ENCODE measurements at regions not wholly inside any gene's neighbourhood (a gene's known extent, or its start where the extent isn't known, plus 50 kb on each side); places are given as distances from the start of the nearest gene placed in this dataset.

- peaks cover 0 to 5% (median 0%) of the 10 kb centered on the region in 4 donors for H3K4me1 ChIP-seq
- TF ChIP-seq CTCF (IDR thresholded peaks at IDR 0.05) = no peak
- no peak for TF ChIP-seq POLR2A (IDR thresholded peaks at IDR 0.05)
- no peaks in the 10 kb centered on the region for H3K9me3 ChIP-seq
- no peak overlapping the region for H3K4me3 ChIP-seq
- H3K27ac ChIP-seq = peak overlapping the region; percentile 60 to 77 (median 69)
- peak in 2 of 3 donors; percentile 64 to 80 for DNase-seq
- no peaks in the 10 kb centered on the region for H3K36me3 ChIP-seq
- no peaks in the 10 kb centered on the region for H3K27me3 ChIP-seq
Observed at GRCh38 chr13:40221460-40222201, 444.8 kb downstream of the FOXO1 start.

GRCh38 chr13:40223585-40223984 is 442.9 kb downstream of the FOXO1 start:
- Histone ChIP-seq H3K4me3 (no peak overlapping the region), H3K9me3 (no peaks in the 10 kb centered on the region), H3K36me3 (no peaks in the 10 kb centered on the region), H3K27me3 (no peaks in the 10 kb centered on the region), H3K27ac (no peak overlapping the region), H3K4me1 (peaks cover 0 to 5% (median 0%) of the 10 kb centered on the region in 4 donors)
- TF ChIP-seq CTCF (IDR thresholded peaks at IDR 0.05) (no peak), POLR2A (IDR thresholded peaks at IDR 0.05) (no peak)
- DNase-seq = no peak

- no peak overlapping the region for H3K4me3 ChIP-seq
- no peak for TF ChIP-seq POLR2A (IDR thresholded peaks at IDR 0.05)
- TF ChIP-seq CTCF (IDR thresholded peaks at IDR 0.05) = no peak
Observed at GRCh38 chr13:40228496-40228895, 437.9 kb downstream of the FOXO1 start.

GRCh38 chr13:40228990-40229389 is 437.5 kb downstream of the FOXO1 start:
- Histone ChIP-seq H3K4me3 (no peak overlapping the region), H3K27ac (no peak overlapping the region), H3K27me3 (no peaks in the 10 kb centered on the region), H3K9me3 (no peaks in the 10 kb centered on the region), H3K36me3 (no peaks in the 10 kb centered on the region), H3K4me1 (no peaks in the 10 kb centered on the region)
- TF ChIP-seq POLR2A (IDR thresholded peaks at IDR 0.05) (no peak), CTCF (IDR thresholded peaks at IDR 0.05) (no peak)
- no peak for DNase-seq

More at GRCh38 chr13:40228496-40228895, 437.9 kb downstream of the FOXO1 start:
- Histone ChIP-seq H3K27ac (no peak overlapping the region), H3K27me3 (no peaks in the 10 kb centered on the region), H3K4me1 (no peaks in the 10 kb centered on the region), H3K36me3 (no peaks in the 10 kb centered on the region), H3K9me3 (no peaks in the 10 kb centered on the region)
- DNase-seq = no peak

- no peaks in the 10 kb centered on the region for H3K4me1 ChIP-seq
- H3K27me3 ChIP-seq = no peaks in the 10 kb centered on the region
- DNase-seq = no peak
- no peaks in the 10 kb centered on the region for H3K36me3 ChIP-seq
- H3K27ac ChIP-seq = peak overlapping the region in 1 of 4 donors; percentile 22
- H3K9me3 ChIP-seq = no peaks in the 10 kb centered on the region
- H3K4me3 ChIP-seq = no peak overlapping the region
- no peak for TF ChIP-seq CTCF (IDR thresholded peaks at IDR 0.05)
- TF ChIP-seq POLR2A (IDR thresholded peaks at IDR 0.05) = no peak
Observed at GRCh38 chr13:40230833-40231266, 435.6 kb downstream of the FOXO1 start.

Data from Peyer's patch (tissue), 4 donors.